GM12878 (cell line): ENCODE measurements at regions not wholly inside any gene's neighbourhood (a gene's known extent, or its start where the extent isn't known, plus 50 kb on each side); places are given as distances from the start of the nearest gene placed in this dataset.

ENCODE experiments used
- ATAC-seq: fragments of 200-7000 bp; cut with Tn5 transposase; 3 replicates; pipeline ENCODE4 v1.9.1; 2020; ENCODE audit warnings: mild to moderate bottlenecking, moderate library complexity
- BruUV-seq: library from RNA; stranded (reverse); fragments of 400-500 nt; replicated peaks from 2 replicates; lab custom pipeline; 2021; lab: Mats Ljungman, UMichigan
- CTCF ChIA-PET: fragments of 300-600 bp; sonication (Branson Sonifier 250); formaldehyde crosslinking; extraction: SDS; loops from one replicate; lab custom pipeline; 2021; ENCODE audit warnings: inconsistent platforms; lab: Yijun Ruan, JAX
- POLR2A ChIA-PET: fragments of 350-600 bp; formaldehyde crosslinking; extraction: SDS; loops from one replicate; lab custom pipeline; 2021; ENCODE audit warnings: inconsistent platforms; lab: Charles Lee
- RAD21 ChIA-PET: fragments of 300-600 bp; sonication (Branson Sonifier 250); formaldehyde crosslinking; loops from one replicate; lab custom pipeline; 2023; ENCODE audit warnings: antibody characterized with exemption; ENCODE audit not compliant: unreplicated experiment; lab: Charles Lee
- SMC1A ChIA-PET: fragments of 300-600 bp; sonication (Branson Sonifier 250); formaldehyde crosslinking; loops from one replicate; lab custom pipeline; 2023; ENCODE audit not compliant: unreplicated experiment, uncharacterized antibody; lab: Charles Lee
- DNase-seq: peaks from one replicate; pipeline ENCODE4 v3.0.0-alpha.2; 2011; ENCODE audit warnings: low read depth, low spot score
- FAIRE-seq: peaks from 3 replicates; lab custom pipeline; 2011; peaks lifted over from hg19 to GRCh38; lab: Jason Lieb, UNC
- H2AFZ ChIP-seq: 2 replicates; pipeline ENCODE4 v1.6.0; 2011; ENCODE audit warnings: low read depth, low read length, control low read depth; ENCODE audit not compliant: control insufficient read depth
- H3K27ac ChIP-seq: 2 replicates; pipeline ENCODE4 v1.5.1; 2011; ENCODE audit warnings: control low read depth; ENCODE audit not compliant: control insufficient read depth, insufficient read depth
- H3K27me3 ChIP-seq, 2 experiments: replicated peaks in 1 of 2; 2 replicates each; pipeline versions ENCODE4 v1.6.0 to v1.6.1; 2011; ENCODE audit warnings: low read length in 1 of 2; ENCODE audit not compliant: control insufficient read depth in 2 of 2, insufficient read depth in 2 of 2
- H3K36me3 ChIP-seq, 2 experiments: 2 replicates each; pipeline ENCODE4 v1.5.1; 2011; ENCODE audit warnings: low read length in 1 of 2; ENCODE audit not compliant: control insufficient read depth in 2 of 2, insufficient read depth in 2 of 2
- H3K4me1 ChIP-seq: 2 replicates; pipeline ENCODE4 v1.6.1; 2011; ENCODE audit warnings: mild to moderate bottlenecking, low read length, moderate library complexity, mixed read lengths; ENCODE audit not compliant: control insufficient read depth, insufficient read depth
- H3K4me2 ChIP-seq: 2 replicates; pipeline ENCODE4 v1.6.0; 2011; ENCODE audit warnings: control low read depth; ENCODE audit not compliant: control insufficient read depth, insufficient read depth
- H3K4me3 ChIP-seq: fragments of 200-600 bp; sonication (generic); 2 replicates; pipeline ENCODE4 v1.5.1; 2016
- H3K79me2 ChIP-seq: 2 replicates; pipeline ENCODE4 v1.6.0; 2011; ENCODE audit warnings: low read length; ENCODE audit not compliant: control insufficient read depth, insufficient read depth
- H3K9ac ChIP-seq: 2 replicates; pipeline ENCODE4 v1.8.0; 2011; ENCODE audit warnings: low read length, control low read depth, mixed read lengths; ENCODE audit not compliant: control insufficient read depth, insufficient read depth
- H3K9me3 ChIP-seq: replicated peaks from 3 replicates; pipeline ENCODE4 v1.5.1; 2011; ENCODE audit warnings: mild to moderate bottlenecking, low read length; ENCODE audit not compliant: control insufficient read depth, insufficient read depth
- H4K20me1 ChIP-seq: 2 replicates; pipeline ENCODE4 v1.6.0; 2011; ENCODE audit not compliant: control insufficient read depth, insufficient read depth
- BACH1 ChIP-seq: fragments of 450-650 bp; IDR thresholded peaks from 2 replicates; pipeline ENCODE4 v1.6.1; 2017; ENCODE audit warnings: mild to moderate bottlenecking, borderline replicate concordance
- CEBPB ChIP-seq, 2 experiments: fragments of 150-350 bp in 1 of 2; IDR thresholded peaks; 2 replicates each; pipeline ENCODE4 v1.6.1; 2012 to 2014; ENCODE audit warnings: low read depth in 2 of 2, low read length in 2 of 2, borderline replicate concordance in 1 of 2, inconsistent platforms in 1 of 2
- CHD4 ChIP-seq: fragments of 200-600 bp; sonication (generic); IDR thresholded peaks from 2 replicates; pipeline ENCODE4 v1.6.1; 2016; ENCODE audit warnings: mild to moderate bottlenecking
- GATAD2B ChIP-seq: fragments of 450-650 bp; conservative IDR thresholded peaks from 2 replicates; pipeline ENCODE4 v1.6.1; 2017; ENCODE audit warnings: low read depth, mild to moderate bottlenecking, moderate library complexity
- PML ChIP-seq: IDR thresholded peaks from 2 replicates; pipeline ENCODE4 v1.6.1; 2012; ENCODE audit warnings: low read length, inconsistent platforms
- SPI1 ChIP-seq: IDR thresholded peaks from 2 replicates; pipeline ENCODE4 v1.6.1; 2011; ENCODE audit warnings: low read depth, mild to moderate bottlenecking, low read length, moderate library complexity, borderline replicate concordance; ENCODE audit not compliant: insufficient read depth
- USF2 ChIP-seq: IDR thresholded peaks from 2 replicates; pipeline ENCODE4 v1.6.1; 2011; ENCODE audit warnings: low read depth, low read length, improper control_type of control experiment, borderline replicate concordance
- WGBS: methylation state at CpG from one replicate; pipeline ENCODE4 v1.1.6; 2016; ENCODE audit warnings: low lambda C conversion rate; ENCODE audit not compliant: insufficient replicate concordance, insufficient coverage; ENCODE audit errors: missing lambda C conversion rate; 5-methylcytosine and 5-hydroxymethylcytosine counted together
- in situ Hi-C: fragments of 300-500 bp; cut with MboI; formaldehyde crosslinking; loops from 9 replicates; pipeline ENCODE4 v1.14.3; 2018; ENCODE audit warnings: mixed read lengths
- intact Hi-C: fragments of 100-400 bp; cut with micrococcal nuclease; formaldehyde crosslinking; loops from one replicate; pipeline ENCODE4 v1.14.2; 2022; ENCODE audit not compliant: unreplicated experiment

DNA sequence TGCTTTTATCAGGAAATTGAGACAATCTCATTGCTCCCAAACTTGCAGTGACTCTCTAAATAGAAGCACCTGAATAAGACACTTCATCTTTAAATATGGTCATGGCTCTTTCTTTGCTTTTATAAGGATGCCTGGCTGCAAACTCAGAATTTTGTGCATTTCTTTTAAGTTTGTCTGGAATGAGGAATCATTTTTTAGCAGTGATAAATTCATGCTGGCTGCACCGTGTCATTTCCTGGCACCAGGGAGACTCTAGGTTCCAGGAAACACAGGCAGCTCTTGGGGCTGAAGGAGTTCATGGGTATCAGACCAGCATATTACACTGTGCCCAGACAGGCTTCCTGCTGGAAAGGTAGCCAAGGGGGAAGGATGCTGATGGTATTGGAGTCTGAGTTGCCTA, 109.9 kb downstream of the NUDT12 start:
- no peak overlapping the region for H3K27ac ChIP-seq
- DNase-seq (no peak), FAIRE-seq (no peak)
- no peak overlapping the region for H2AFZ ChIP-seq
- H3K79me2 ChIP-seq, result no peaks in the 10 kb centered on the region
- in situ Hi-C loops (no loop called here), intact Hi-C loops (no loop called here)
- no peaks in the 10 kb centered on the region for H3K36me3 ChIP-seq
- no TSS peak for BruUV-seq
- 0% methylated on average over 1 of the region's 1 CpG for WGBS
- ChIA-PET SMC1A (interaction anchor here (1.1 kb wide), 2 partner anchors 11 to 22 kb away, joined by 3 read pairs; no protein-coding TSS in a partner anchor), CTCF (no interaction called here), POLR2A (no interaction called here)
- H4K20me1 ChIP-seq, result no peaks in the 10 kb centered on the region
- no peak overlapping the region for H3K9ac ChIP-seq
- no peak overlapping the region for H3K4me2 ChIP-seq
- no peaks in the 10 kb centered on the region for H3K27me3 ChIP-seq
- H3K4me1 ChIP-seq, result no peaks in the 10 kb centered on the region
- no peaks in the 10 kb centered on the region for H3K9me3 ChIP-seq
- no peak overlapping the region for H3K4me3 ChIP-seq
- TF ChIP-seq GATAD2B (no peak), USF2 (no peak)
- TF ChIP-seq, all 136 proteins: peak for 0
- no peak for ATAC-seq
- RAD21 ChIA-PET, result no interaction called here

DNA sequence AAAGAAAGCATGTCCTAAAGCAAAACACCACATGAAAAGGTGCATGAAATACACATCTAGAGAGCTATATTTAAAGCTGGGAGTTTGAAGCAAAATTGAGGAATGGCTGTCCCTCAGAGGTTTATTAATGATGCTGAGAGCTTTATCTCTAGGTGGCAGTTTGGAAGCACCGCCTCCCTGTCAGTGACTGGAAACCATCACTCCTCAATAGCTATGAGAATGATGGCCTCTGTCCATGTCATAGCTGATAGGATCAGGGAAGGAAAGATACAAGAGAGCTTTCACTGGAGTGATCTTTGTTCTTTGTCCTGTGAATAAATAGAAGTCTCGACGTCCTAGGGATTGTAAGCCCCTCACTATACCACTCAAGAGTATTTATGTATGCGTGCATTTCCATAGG, 110.5 kb downstream of the NUDT12 start:
- FAIRE-seq (no peak), ATAC-seq (no peak), DNase-seq (no peak)
- Histone ChIP-seq H3K36me3 (no peaks in the 10 kb centered on the region), H3K9me3 (no peaks in the 10 kb centered on the region), H4K20me1 (no peaks in the 10 kb centered on the region), H3K27ac (no peak overlapping the region), H3K4me2 (no peak overlapping the region), H3K9ac (no peak overlapping the region), H2AFZ (no peak overlapping the region), H3K4me1 (no peaks in the 10 kb centered on the region), H3K4me3 (no peak overlapping the region), H3K27me3 (no peaks in the 10 kb centered on the region), H3K79me2 (no peaks in the 10 kb centered on the region)
- ChIA-PET POLR2A (no interaction called here), SMC1A (interaction anchor here (0.8 to 1.1 kb wide), 2 partner anchors 21 to 222 kb away, joined by 3 read pairs; no protein-coding TSS in a partner anchor), RAD21 (no interaction called here), CTCF (interaction anchor here (0.8 kb wide), 1 partner anchor 25 kb away, joined by 3 read pairs; no protein-coding TSS in a partner anchor)
- no peak for TF ChIP-seq PML
- no peak for TF ChIP-seq SPI1
- TF ChIP-seq CHD4, result no peak
- TF ChIP-seq BACH1, result no peak
- no peak for TF ChIP-seq CEBPB (IDR thresholded peaks at IDR 0.05; ENCODE audit: borderline replicate concordance in 1 of 2, low read depth in 2 of 2, low read length in 2 of 2)
- intact Hi-C loops (no loop called here), in situ Hi-C loops (no loop called here)
- WGBS, result 35% methylated on average over 4 of the region's 4 CpGs
- BruUV-seq, result no TSS peak
